Esophagus muscularis mucosa (tissue), 4 donors: ENCODE measurements at regions not wholly inside any gene's neighbourhood (a gene's known extent, or its start where the extent isn't known, plus 50 kb on each side); places are given as distances from the start of the nearest gene placed in this dataset.

Experiments used
- EP300 ChIP-seq: sonication (generic); formaldehyde crosslinking; IDR thresholded peaks from one replicate; pipeline ENCODE4 v1.6.1; 2017; ENCODE audit warnings: antibody characterized with exemption
- POLR2A ChIP-seq: fragments of 450-650 bp; IDR thresholded peaks from one replicate; pipeline ENCODE4 v1.6.1; 2017; ENCODE audit warnings: antibody characterized with exemption, moderate library complexity, mild to moderate bottlenecking, low read depth
- POLR2AphosphoS5 ChIP-seq, 2 donors: sonication (generic); formaldehyde crosslinking; IDR thresholded peaks; one replicate each; pipeline ENCODE4 v1.6.1; 2017; ENCODE audit warnings: antibody characterized with exemption in 2 of 2
- TF ChIP-seq, protein P1 (sequence below), 3 experiments: fragments of 200-600 bp in 2 of 3; fragments of 450-650 bp in 1 of 3; sonication (generic) in 2 of 3; IDR thresholded peaks; one replicate each; pipeline ENCODE4 v1.5.1; 2017 to 2019; ENCODE audit warnings: antibody characterized with exemption in 3 of 3, mild to moderate bottlenecking in 2 of 3, moderate library complexity in 1 of 3

DNA sequence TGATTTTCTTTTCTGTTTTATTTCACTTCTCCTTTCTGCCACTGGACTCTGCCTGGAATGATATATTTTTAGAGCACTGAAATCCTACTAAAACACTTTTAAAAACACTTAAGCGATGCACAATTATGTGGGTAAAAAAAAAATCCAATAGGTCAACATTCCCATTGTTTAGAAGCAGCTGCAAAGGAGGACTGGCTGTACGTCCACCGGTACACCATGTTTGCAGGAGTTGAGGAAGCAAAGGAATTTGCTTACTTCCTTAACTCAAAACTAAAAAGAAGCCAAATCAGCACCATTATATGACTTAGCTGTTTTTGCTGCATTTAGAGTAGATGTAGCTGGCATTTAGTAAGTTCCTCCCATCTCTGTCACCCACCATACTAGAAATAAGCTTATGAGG lies 186.8 kb upstream of the TMTC1 start:
- TF ChIP-seq POLR2A, result no peak
- TF ChIP-seq, protein P1, sequence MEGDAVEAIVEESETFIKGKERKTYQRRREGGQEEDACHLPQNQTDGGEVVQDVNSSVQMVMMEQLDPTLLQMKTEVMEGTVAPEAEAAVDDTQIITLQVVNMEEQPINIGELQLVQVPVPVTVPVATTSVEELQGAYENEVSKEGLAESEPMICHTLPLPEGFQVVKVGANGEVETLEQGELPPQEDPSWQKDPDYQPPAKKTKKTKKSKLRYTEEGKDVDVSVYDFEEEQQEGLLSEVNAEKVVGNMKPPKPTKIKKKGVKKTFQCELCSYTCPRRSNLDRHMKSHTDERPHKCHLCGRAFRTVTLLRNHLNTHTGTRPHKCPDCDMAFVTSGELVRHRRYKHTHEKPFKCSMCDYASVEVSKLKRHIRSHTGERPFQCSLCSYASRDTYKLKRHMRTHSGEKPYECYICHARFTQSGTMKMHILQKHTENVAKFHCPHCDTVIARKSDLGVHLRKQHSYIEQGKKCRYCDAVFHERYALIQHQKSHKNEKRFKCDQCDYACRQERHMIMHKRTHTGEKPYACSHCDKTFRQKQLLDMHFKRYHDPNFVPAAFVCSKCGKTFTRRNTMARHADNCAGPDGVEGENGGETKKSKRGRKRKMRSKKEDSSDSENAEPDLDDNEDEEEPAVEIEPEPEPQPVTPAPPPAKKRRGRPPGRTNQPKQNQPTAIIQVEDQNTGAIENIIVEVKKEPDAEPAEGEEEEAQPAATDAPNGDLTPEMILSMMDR (IDR thresholded peaks at IDR 0.05), result no peak
- TF ChIP-seq POLR2AphosphoS5 (IDR thresholded peaks at IDR 0.05), result no peak
- TF ChIP-seq EP300, result no peak
